ENCODE measurements at regions not wholly inside any gene's neighbourhood (a gene's known extent, or its start where the extent isn't known, plus 50 kb on each side); places are given as distances from the start of the nearest gene placed in this dataset.

- DNase-seq (ENCODE audit: low read depth in 1 of 2, low spot score in 2 of 2) (no peak), FAIRE-seq (no peak)
- Histone ChIP-seq H4K20me1 (replicated peaks in 1 of 2; ENCODE audit: control insufficient read depth in 1 of 2, insufficient read depth in 2 of 2, low read length in 2 of 2) (no peaks in the 10 kb centered on the region), H4K91ac (replicated peaks; ENCODE audit: insufficient read length, low read length) (no peak overlapping the region), H3K23me2 (ENCODE audit: low read depth, low read length) (no peaks in the 10 kb centered on the region; the same call in 1 of the 2 replicates), H3K56ac (replicated peaks; ENCODE audit: insufficient read length, low read depth, low read length) (no peak overlapping the region), H2BK5ac (ENCODE audit: low read depth, low read length) (no peak overlapping the region), H3K36me3 (ENCODE audit: control insufficient read depth in 2 of 4, insufficient read depth in 4 of 4, low read length in 3 of 4) (no peaks in the 10 kb centered on the region), H3K79me1 (ENCODE audit: low read depth, low read length) (no peaks in the 10 kb centered on the region), H3K4me1 (replicated peaks in 1 of 4; ENCODE audit: control insufficient read depth in 3 of 4, insufficient read depth in 4 of 4, low read length in 3 of 4) (no peaks in the 10 kb centered on the region; a peak in 1 of 7 replicates), H3K79me2 (ENCODE audit: control insufficient read depth in 1 of 2, insufficient read depth in 2 of 2, low read length in 2 of 2) (no peaks in the 10 kb centered on the region), H3K9me3 (ENCODE audit: insufficient read depth in 2 of 2, low read depth in 1 of 2, low read length in 1 of 2) (no peaks in the 10 kb centered on the region), H2BK20ac (ENCODE audit: low read length) (no peak overlapping the region), H3K4ac (replicated peaks; ENCODE audit: insufficient read length, low read depth, low read length) (no peak overlapping the region), H3K4me2 (ENCODE audit: insufficient read depth in 1 of 2, low read depth in 2 of 2, low read length in 2 of 2) (no peak overlapping the region), H3K23ac (ENCODE audit: insufficient read length) (no peak overlapping the region), H3K27me3 (replicated peaks in 1 of 4; ENCODE audit: control insufficient read depth in 3 of 4, extremely low read depth in 1 of 4, insufficient read depth in 3 of 4, low read length in 3 of 4) (no peaks in the 10 kb centered on the region), H2AK5ac (ENCODE audit: low read depth, low read length) (no peak overlapping the region), H3K18ac (ENCODE audit: extremely low read depth, low read length) (no peak overlapping the region), H4K5ac (ENCODE audit: insufficient read length, low read depth, low read length) (no peak overlapping the region), H2BK15ac (ENCODE audit: low read length) (no peak overlapping the region), H2BK12ac (ENCODE audit: low read depth, low read length) (no peak overlapping the region), H2AFZ (ENCODE audit: low read length) (no peak overlapping the region), H3K4me3 (ENCODE audit: extremely low read depth in 1 of 4, insufficient read depth in 2 of 4, low read depth in 3 of 4, low read length in 4 of 4) (no peak overlapping the region), H3K9ac (replicated peaks in 1 of 4; ENCODE audit: extremely low read depth in 1 of 4, low read depth in 3 of 4, low read length in 3 of 4) (no peak overlapping the region), H4K8ac (ENCODE audit: extremely low read depth, insufficient read depth, low read length) (no peak overlapping the region), H3K27ac (ENCODE audit: low read depth, low read length) (no peak overlapping the region), H3K14ac (ENCODE audit: insufficient read length) (no peak overlapping the region), H2BK120ac (replicated peaks; ENCODE audit: low read depth, low read length) (no peak overlapping the region)
- ChIA-PET CTCF (ENCODE audit: partially characterized antibody) (interaction anchor here (0.6 to 3.4 kb wide), 41 partner anchors 9 to 1695 kb away, joined by 3 to 34 read pairs (median 4); partner anchors contain the start of gene MAFB), POLR2A (ENCODE audit: partially characterized antibody) (no interaction called here)
- TF ChIP-seq HDAC6 (IDR thresholded peaks at IDR 0.05; ENCODE audit: low read depth, low read length) (no peak), RAD21 (IDR thresholded peaks at IDR 0.05 in 1 of 2, conservative IDR thresholded peaks at IDR 0.05 in 1 of 2; ENCODE audit: low read depth in 2 of 2, low read length in 2 of 2) (no peak), SUZ12 (IDR thresholded peaks at IDR 0.05; ENCODE audit: low read length) (no peak), EGR1 (IDR thresholded peaks at IDR 0.05; ENCODE audit: borderline replicate concordance, low read depth, low read length) (no peak)
- 89% methylated on average over 13 of the region's 13 CpGs; no CpG with 5 or more reads in 1 of the 2 experiments for WGBS, 2 experiments (ENCODE audit: extremely low coverage in 1 of 2, insufficient coverage in 1 of 2, insufficient read length in 1 of 2, insufficient replicate concordance in 2 of 2, low coverage in 1 of 2, low lambda C conversion rate in 2 of 2, missing lambda C conversion rate in 1 of 2)
These were observed 66.7 kb upstream of the TOP1 start for GRCh38 chr20:40961686-40962640.
